Mesendoderm (in vitro differentiated cells): ENCODE measurements at regions not wholly inside any gene's neighbourhood (a gene's known extent, or its start where the extent isn't known, plus 50 kb on each side); places are given as distances from the start of the nearest gene placed in this dataset.

Experiments used
- DNase-seq: peaks from one replicate; pipeline ENCODE4 v3.0.0; 2013
- H2AK5ac ChIP-seq: 2 replicates; pipeline ENCODE4 v1.6.1; 2013; ENCODE audit warnings: low read length, inconsistent platforms
- H2BK120ac ChIP-seq: 2 replicates; pipeline ENCODE4 v1.6.1; 2013; ENCODE audit warnings: low read depth, mild to moderate bottlenecking, low read length, moderate library complexity, mixed read lengths
- H2BK15ac ChIP-seq: replicated peaks from 2 replicates; pipeline ENCODE4 v1.6.1; 2013; ENCODE audit warnings: low read depth, mild to moderate bottlenecking, moderate library complexity
- H2BK5ac ChIP-seq: 2 replicates; pipeline ENCODE4 v1.6.1; 2013; ENCODE audit warnings: low read length, inconsistent platforms
- H3K18ac ChIP-seq: 2 replicates; pipeline ENCODE4 v1.6.1; 2013; ENCODE audit warnings: mild to moderate bottlenecking, low read length, mixed read lengths
- H3K23ac ChIP-seq: one replicate; pipeline ENCODE4 v1.6.1; 2013; ENCODE audit warnings: low read length
- H3K27ac ChIP-seq: 2 replicates; pipeline ENCODE4 v1.5.1; 2013; ENCODE audit warnings: low read depth, mild to moderate bottlenecking, inconsistent platforms, low read length, moderate library complexity
- H3K27me3 ChIP-seq: 2 replicates; pipeline ENCODE4 v1.6.1; 2013; ENCODE audit warnings: low read length, control low read depth, mild to moderate bottlenecking, inconsistent platforms; ENCODE audit not compliant: insufficient read depth, poor library complexity
- H3K36me3 ChIP-seq: 2 replicates; pipeline ENCODE4 v1.6.1; 2013; ENCODE audit warnings: low read length, inconsistent platforms; ENCODE audit not compliant: control insufficient read depth, insufficient read depth
- H3K4ac ChIP-seq: one replicate; pipeline ENCODE4 v1.6.1; 2013; ENCODE audit warnings: low read depth, mild to moderate bottlenecking, low read length, moderate library complexity
- H3K4me1 ChIP-seq: 2 replicates; pipeline ENCODE4 v1.6.1; 2013; ENCODE audit warnings: low read depth, low read length, inconsistent platforms; ENCODE audit not compliant: control insufficient read depth
- H3K4me2 ChIP-seq: 2 replicates; pipeline ENCODE4 v1.6.1; 2013; ENCODE audit warnings: low read length
- H3K4me3 ChIP-seq: 2 replicates; pipeline ENCODE4 v1.5.1; 2013; ENCODE audit warnings: mild to moderate bottlenecking, low read length
- H3K56ac ChIP-seq: one replicate; pipeline ENCODE4 v1.6.1; 2013; ENCODE audit warnings: low read length
- H3K79me1 ChIP-seq: 2 replicates; pipeline ENCODE4 v1.6.1; 2013; ENCODE audit warnings: low read length, inconsistent platforms
- H3K79me2 ChIP-seq: 2 replicates; pipeline ENCODE4 v1.6.1; 2013; ENCODE audit warnings: mild to moderate bottlenecking, low read length; ENCODE audit not compliant: control insufficient read depth, insufficient read depth
- H3K9ac ChIP-seq: 2 replicates; pipeline ENCODE4 v1.6.1; 2013; ENCODE audit warnings: low read length, inconsistent platforms
- H4K5ac ChIP-seq: one replicate; pipeline ENCODE4 v1.6.1; 2013; ENCODE audit warnings: low read length
- H4K8ac ChIP-seq: one replicate; pipeline ENCODE4 v1.6.1; 2013; ENCODE audit warnings: low read depth, mild to moderate bottlenecking, control low read depth, low read length, moderate library complexity
- WGBS: extraction: QIAGEN DNeasy Blood & Tissue Kit; methylation state at CpG from one replicate; pipeline ENCODE4 v1.1.7; 2013; ENCODE audit warnings: low lambda C conversion rate, missing lambda C conversion rate; ENCODE audit not compliant: insufficient coverage; ENCODE audit errors: extremely low coverage; 5-methylcytosine and 5-hydroxymethylcytosine counted together

GRCh38 chr3:193767353-193768069 is 174.5 kb downstream of the OPA1 start:
- no peak overlapping the region for H3K9ac ChIP-seq
- H3K27ac ChIP-seq = no peak overlapping the region
- H3K23ac ChIP-seq = no peak overlapping the region
- no CpG with 5 or more reads among the region's 1 CpG for WGBS
- no peaks in the 10 kb centered on the region for H3K36me3 ChIP-seq
- H2BK5ac ChIP-seq = no peak overlapping the region
- no peak overlapping the region for H3K4ac ChIP-seq
- DNase-seq = no peak
- H3K4me1 ChIP-seq = no peaks in the 10 kb centered on the region
- no peak overlapping the region for H2BK120ac ChIP-seq
- H3K79me1 ChIP-seq = no peaks in the 10 kb centered on the region
- H4K5ac ChIP-seq = no peak overlapping the region
- H3K56ac ChIP-seq = no peak overlapping the region
- H2BK15ac ChIP-seq = no peak overlapping the region
- H3K4me3 ChIP-seq = no peak overlapping the region
- no peak overlapping the region for H3K4me2 ChIP-seq
- H3K79me2 ChIP-seq = no peaks in the 10 kb centered on the region
- no peak overlapping the region for H3K18ac ChIP-seq
- no peaks in the 10 kb centered on the region for H3K27me3 ChIP-seq
- H4K8ac ChIP-seq = no peak overlapping the region
- no peak overlapping the region for H2AK5ac ChIP-seq

GRCh38 chr3:193768070-193768394 is 175.0 kb downstream of the OPA1 start:
- Histone ChIP-seq H3K56ac (no peak overlapping the region), H2BK120ac (no peak overlapping the region), H4K5ac (no peak overlapping the region), H3K36me3 (no peaks in the 10 kb centered on the region), H3K23ac (no peak overlapping the region), H3K79me2 (no peaks in the 10 kb centered on the region), H3K4ac (no peak overlapping the region), H3K9ac (no peak overlapping the region), H3K4me1 (no peaks in the 10 kb centered on the region), H3K18ac (no peak overlapping the region), H2BK5ac (no peak overlapping the region), H4K8ac (no peak overlapping the region), H3K27ac (no peak overlapping the region), H3K79me1 (no peaks in the 10 kb centered on the region), H3K27me3 (no peaks in the 10 kb centered on the region), H2AK5ac (no peak overlapping the region), H3K4me2 (no peak overlapping the region), H3K4me3 (no peak overlapping the region), H2BK15ac (no peak overlapping the region)
- DNase-seq = no peak
- no CpG with 5 or more reads among the region's 2 CpGs for WGBS

GRCh38 chr3:193769437-193769836 is 176.4 kb downstream of the OPA1 start:
- Histone ChIP-seq H3K4me3 (no peak overlapping the region), H3K4ac (no peak overlapping the region), H2BK5ac (no peak overlapping the region), H2BK120ac (no peak overlapping the region), H3K4me1 (no peaks in the 10 kb centered on the region), H3K9ac (no peak overlapping the region), H3K23ac (no peak overlapping the region), H3K36me3 (no peaks in the 10 kb centered on the region), H2AK5ac (no peak overlapping the region), H3K27me3 (no peaks in the 10 kb centered on the region), H3K56ac (no peak overlapping the region), H4K5ac (no peak overlapping the region), H3K4me2 (no peak overlapping the region), H2BK15ac (no peak overlapping the region), H3K79me1 (no peaks in the 10 kb centered on the region), H3K18ac (no peak overlapping the region), H3K79me2 (no peaks in the 10 kb centered on the region), H4K8ac (no peak overlapping the region), H3K27ac (no peak overlapping the region)
- no peak for DNase-seq
- no CpG with 5 or more reads among the region's 2 CpGs for WGBS

GRCh38 chr3:193771011-193771652 is 178.1 kb downstream of the OPA1 start:
- H4K5ac ChIP-seq = no peak overlapping the region
- no peak overlapping the region for H3K4me3 ChIP-seq
- H3K27ac ChIP-seq = no peak overlapping the region
- H3K56ac ChIP-seq = no peak overlapping the region
- peaks cover 7% of the 10 kb centered on the region for H3K4me1 ChIP-seq
- no CpG with 5 or more reads among the region's 20 CpGs for WGBS
- no peak overlapping the region for H2BK5ac ChIP-seq
- DNase-seq = no peak
- H3K18ac ChIP-seq = no peak overlapping the region
- no peak overlapping the region for H2BK15ac ChIP-seq
- H4K8ac ChIP-seq = no peak overlapping the region
- H2BK120ac ChIP-seq = no peak overlapping the region
- no peak overlapping the region for H3K9ac ChIP-seq
- H3K79me1 ChIP-seq = no peaks in the 10 kb centered on the region
- H3K23ac ChIP-seq = no peak overlapping the region
- no peak overlapping the region for H2AK5ac ChIP-seq
- no peaks in the 10 kb centered on the region for H3K27me3 ChIP-seq
- H3K4ac ChIP-seq = no peak overlapping the region
- H3K4me2 ChIP-seq = no peak overlapping the region
- H3K79me2 ChIP-seq = no peaks in the 10 kb centered on the region
- no peaks in the 10 kb centered on the region for H3K36me3 ChIP-seq

- Histone ChIP-seq H2BK5ac (no peak overlapping the region), H3K4me1 (peaks cover 8% of the 10 kb centered on the region), H3K27me3 (no peaks in the 10 kb centered on the region), H3K9ac (no peak overlapping the region), H2AK5ac (no peak overlapping the region), H3K56ac (no peak overlapping the region), H4K8ac (no peak overlapping the region), H3K4me3 (no peak overlapping the region), H3K79me1 (no peaks in the 10 kb centered on the region), H2BK120ac (no peak overlapping the region), H3K79me2 (no peaks in the 10 kb centered on the region), H3K27ac (no peak overlapping the region), H3K23ac (no peak overlapping the region), H3K4ac (no peak overlapping the region), H3K36me3 (no peaks in the 10 kb centered on the region), H2BK15ac (no peak overlapping the region), H4K5ac (no peak overlapping the region), H3K18ac (no peak overlapping the region), H3K4me2 (no peak overlapping the region)
- WGBS = no CpG with 5 or more reads among the region's 18 CpGs
- DNase-seq = peak; percentile 22
Measured at GRCh38 chr3:193771653-193772421, 178.8 kb downstream of the OPA1 start.
